GM19035 (cell line): ENCODE measurements at regions not wholly inside any gene's neighbourhood (a gene's known extent, or its start where the extent isn't known, plus 50 kb on each side); places are given as distances from the start of the nearest gene placed in this dataset.
"Not testable (repeated sequence)": the region's sequence is repeated elsewhere in the genome, so short reads cannot be mapped to it uniquely, and the experiment has no call there.

Experiments
- ATAC-seq: cut with Tn5 transposase; IDR thresholded peaks from one replicate; pipeline ENCODE4 v1.9.1; 2021; ENCODE audit not compliant: unreplicated experiment

GRCh38 chr10:60623627-60624026 is 154.7 kb upstream of the CDK1 start:
- ATAC-seq = no peak

GRCh38 chr10:60621018-60621417 is 157.3 kb upstream of the CDK1 start:
- no peak for ATAC-seq

- ATAC-seq = no peak
Observed at GRCh38 chr10:60618861-60619260, 159.4 kb upstream of the CDK1 start.

- no peak for ATAC-seq
Observed at GRCh38 chr10:60615541-60615940, 162.7 kb upstream of the CDK1 start.

GRCh38 chr10:60614363-60614762 is 163.9 kb upstream of the CDK1 start:
- no peak for ATAC-seq

- ATAC-seq = no peak
Observed at GRCh38 chr10:60613434-60613833, 164.8 kb upstream of the CDK1 start.

- no peak for ATAC-seq
Observed at GRCh38 chr10:60611291-60611747, 167.0 kb upstream of the CDK1 start.

- ATAC-seq = no peak
Observed at GRCh38 chr10:60607372-60607771, 170.9 kb upstream of the CDK1 start.

- no peak for ATAC-seq
Observed at GRCh38 chr10:60606343-60607080, 171.8 kb upstream of the CDK1 start.

GRCh38 chr10:60605476-60605875 is 172.8 kb upstream of the CDK1 start:
- no peak for ATAC-seq

GRCh38 chr10:60604342-60604741 is 173.9 kb upstream of the CDK1 start:
- ATAC-seq = no peak

- ATAC-seq = no peak
Observed at GRCh38 chr10:60597513-60597912, 180.8 kb upstream of the CDK1 start.

GRCh38 chr10:60595852-60596251 is 182.4 kb upstream of the CDK1 start:
- no peak for ATAC-seq

GRCh38 chr10:60594476-60595051 is 183.7 kb upstream of the CDK1 start:
- ATAC-seq = no peak

- no peak for ATAC-seq
Observed at GRCh38 chr10:60591119-60591518, 187.2 kb upstream of the CDK1 start.

- ATAC-seq = no peak
Observed at GRCh38 chr10:60589376-60589775, 188.9 kb upstream of the CDK1 start.

GRCh38 chr10:60581782-60582181 is 192.1 kb upstream of the ANK3 start:
- not testable (repeated sequence) for ATAC-seq

GRCh38 chr10:60578217-60578616 is 188.5 kb upstream of the ANK3 start:
- no peak for ATAC-seq

GRCh38 chr10:60576130-60577069 is 186.7 kb upstream of the ANK3 start:
- no peak for ATAC-seq

- ATAC-seq = no peak
Observed at GRCh38 chr10:60575105-60575504, 185.4 kb upstream of the ANK3 start.

- no peak for ATAC-seq
Observed at GRCh38 chr10:60574388-60574787, 184.7 kb upstream of the ANK3 start.

- no peak for ATAC-seq
Observed at GRCh38 chr10:60573336-60573735, 183.7 kb upstream of the ANK3 start.
